Osteoblast (primary cell): ENCODE measurements at regions not wholly inside any gene's neighbourhood (a gene's known extent, or its start where the extent isn't known, plus 50 kb on each side); places are given as distances from the start of the nearest gene placed in this dataset.

Experiments used
- DNase-seq: peaks from one replicate; pipeline ENCODE4 v3.0.0; 2011; ENCODE audit warnings: low spot score, mixed read lengths; ENCODE audit not compliant: insufficient read length; ENCODE audit errors: missing footprints
- H2AFZ ChIP-seq: 2 replicates; pipeline ENCODE4 v1.6.0; 2011; ENCODE audit warnings: mild to moderate bottlenecking, low read length
- H3K27ac ChIP-seq: 2 replicates; pipeline ENCODE4 v1.5.1; 2011; ENCODE audit warnings: mild to moderate bottlenecking, low read depth, low read length, moderate library complexity
- H3K27me3 ChIP-seq: 2 replicates; pipeline ENCODE4 v1.6.0; 2012; ENCODE audit warnings: mild to moderate bottlenecking, control low read depth, inconsistent platforms, low read length, moderate library complexity; ENCODE audit not compliant: insufficient read depth
- H3K36me3 ChIP-seq: 2 replicates; pipeline ENCODE4 v1.5.1; 2011; ENCODE audit warnings: mild to moderate bottlenecking, low read length, control low read depth, moderate library complexity; ENCODE audit not compliant: insufficient read depth
- H3K4me1 ChIP-seq: 2 replicates; pipeline ENCODE4 v1.5.1; 2011; ENCODE audit warnings: mild to moderate bottlenecking, low read length, control low read depth, moderate library complexity; ENCODE audit not compliant: insufficient read depth
- H3K4me2 ChIP-seq: 2 replicates; pipeline ENCODE4 v1.6.0; 2011; ENCODE audit warnings: mild to moderate bottlenecking, low read length; ENCODE audit not compliant: insufficient read depth
- H3K4me3 ChIP-seq: fragments of 200-600 bp; sonication (generic); 3 replicates; pipeline ENCODE4 v1.5.1; 2012; ENCODE audit warnings: mild to moderate bottlenecking, low read length, inconsistent platforms; ENCODE audit not compliant: insufficient read depth
- H3K79me2 ChIP-seq: 2 replicates; pipeline ENCODE4 v1.6.0; 2012; ENCODE audit warnings: mild to moderate bottlenecking, low read length, control low read depth, inconsistent platforms; ENCODE audit not compliant: insufficient read depth
- H3K9me3 ChIP-seq: 2 replicates; pipeline ENCODE4 v1.5.1; 2011; ENCODE audit warnings: low read depth, low read length, control low read depth
- H4K20me1 ChIP-seq: 2 replicates; pipeline ENCODE4 v1.6.0; 2012; ENCODE audit warnings: mild to moderate bottlenecking, low read length, control low read depth; ENCODE audit not compliant: insufficient read depth
- CTCF ChIP-seq: IDR thresholded peaks from 2 replicates; pipeline ENCODE4 v1.5.1; 2011; ENCODE audit warnings: mild to moderate bottlenecking, low read depth, low read length, moderate library complexity; ENCODE audit errors: extremely low read depth

- TF ChIP-seq CTCF = no peak
- Histone ChIP-seq H3K4me1 (no peaks in the 10 kb centered on the region), H3K27me3 (no peaks in the 10 kb centered on the region), H3K4me3 (no peak overlapping the region), H3K27ac (no peak overlapping the region), H3K9me3 (no peaks in the 10 kb centered on the region), H3K4me2 (no peak overlapping the region), H4K20me1 (no peaks in the 10 kb centered on the region), H3K36me3 (no peaks in the 10 kb centered on the region), H3K79me2 (no peaks in the 10 kb centered on the region), H2AFZ (no peak overlapping the region)
- DNase-seq = no peak
Observed at GRCh38 chr10:108252771-108253170, 1088.3 kb upstream of the SORCS1 start.

DNA sequence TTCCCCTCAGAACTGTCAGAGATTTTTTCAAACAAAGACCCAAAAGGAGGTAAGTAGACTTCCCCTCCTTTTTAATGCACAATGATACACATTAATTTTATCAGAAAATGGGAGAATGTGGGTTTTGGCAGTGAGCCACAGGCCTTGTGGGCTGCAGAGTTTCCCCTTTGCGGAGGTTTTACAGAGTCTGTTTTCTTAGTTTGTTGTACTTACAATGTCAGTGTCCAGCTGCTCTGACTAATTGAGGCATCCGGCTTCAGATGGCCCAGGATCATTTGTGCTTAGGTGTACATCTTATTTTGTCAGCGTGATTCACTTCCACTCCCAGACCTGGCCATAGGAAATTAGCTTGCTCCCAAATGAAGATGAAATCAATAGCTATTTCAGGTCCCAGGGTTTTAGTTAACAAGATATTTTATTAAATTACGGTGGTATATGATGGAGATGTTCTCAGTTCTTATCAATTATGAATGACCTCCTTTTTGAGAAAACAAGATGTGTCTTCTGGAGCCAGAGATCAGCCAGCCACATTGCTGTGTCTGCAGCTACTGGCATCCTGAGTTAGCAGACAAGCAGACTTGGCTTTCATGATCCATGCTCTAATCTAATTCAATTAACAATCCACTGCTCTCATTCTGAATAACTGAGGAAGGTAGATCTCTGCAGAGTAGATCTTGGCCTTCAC lies 1086.6 kb upstream of the SORCS1 start:
- Histone ChIP-seq H4K20me1 (no peaks in the 10 kb centered on the region), H3K4me1 (no peaks in the 10 kb centered on the region), H3K9me3 (no peaks in the 10 kb centered on the region), H3K27me3 (no peaks in the 10 kb centered on the region), H3K4me2 (no peak overlapping the region), H3K79me2 (no peaks in the 10 kb centered on the region), H3K27ac (no peak overlapping the region), H3K36me3 (no peaks in the 10 kb centered on the region), H3K4me3 (no peak overlapping the region), H2AFZ (no peak overlapping the region)
- no peak for TF ChIP-seq CTCF
- no peak for DNase-seq

DNA sequence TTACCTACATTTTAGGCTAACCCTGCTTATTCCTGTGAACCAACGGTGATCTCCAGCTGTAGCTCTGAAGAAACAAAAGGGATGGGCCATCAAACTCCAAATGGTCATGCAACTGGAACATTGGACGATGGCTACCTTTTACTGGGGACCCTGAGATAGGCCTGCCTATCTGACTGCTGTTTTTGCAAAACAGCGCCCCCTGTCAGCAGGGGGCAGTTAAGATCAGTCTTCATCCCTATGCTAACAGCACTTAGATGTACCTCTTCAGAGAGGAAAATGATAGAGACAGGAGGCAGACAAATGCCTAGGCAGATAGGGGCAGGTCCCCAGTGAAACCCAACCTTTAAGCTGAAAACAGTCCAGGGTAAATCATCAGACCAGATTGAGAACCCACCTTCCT lies 1085.4 kb upstream of the SORCS1 start:
- Histone ChIP-seq H3K4me1 (no peaks in the 10 kb centered on the region), H3K4me3 (no peak overlapping the region)

More for the DNA sequence above, 1085.4 kb upstream of the SORCS1 start:
- no peak for DNase-seq
- Histone ChIP-seq H4K20me1 (no peaks in the 10 kb centered on the region), H2AFZ (no peak overlapping the region), H3K79me2 (no peaks in the 10 kb centered on the region), H3K27ac (no peak overlapping the region), H3K9me3 (peaks cover 3% of the 10 kb centered on the region), H3K36me3 (no peaks in the 10 kb centered on the region), H3K27me3 (no peaks in the 10 kb centered on the region), H3K4me2 (no peak overlapping the region)
- no peak for TF ChIP-seq CTCF
